ENCODE measurements at regions not wholly inside any gene's neighbourhood (a gene's known extent, or its start where the extent isn't known, plus 50 kb on each side); places are given as distances from the start of the nearest gene placed in this dataset.

DNA sequence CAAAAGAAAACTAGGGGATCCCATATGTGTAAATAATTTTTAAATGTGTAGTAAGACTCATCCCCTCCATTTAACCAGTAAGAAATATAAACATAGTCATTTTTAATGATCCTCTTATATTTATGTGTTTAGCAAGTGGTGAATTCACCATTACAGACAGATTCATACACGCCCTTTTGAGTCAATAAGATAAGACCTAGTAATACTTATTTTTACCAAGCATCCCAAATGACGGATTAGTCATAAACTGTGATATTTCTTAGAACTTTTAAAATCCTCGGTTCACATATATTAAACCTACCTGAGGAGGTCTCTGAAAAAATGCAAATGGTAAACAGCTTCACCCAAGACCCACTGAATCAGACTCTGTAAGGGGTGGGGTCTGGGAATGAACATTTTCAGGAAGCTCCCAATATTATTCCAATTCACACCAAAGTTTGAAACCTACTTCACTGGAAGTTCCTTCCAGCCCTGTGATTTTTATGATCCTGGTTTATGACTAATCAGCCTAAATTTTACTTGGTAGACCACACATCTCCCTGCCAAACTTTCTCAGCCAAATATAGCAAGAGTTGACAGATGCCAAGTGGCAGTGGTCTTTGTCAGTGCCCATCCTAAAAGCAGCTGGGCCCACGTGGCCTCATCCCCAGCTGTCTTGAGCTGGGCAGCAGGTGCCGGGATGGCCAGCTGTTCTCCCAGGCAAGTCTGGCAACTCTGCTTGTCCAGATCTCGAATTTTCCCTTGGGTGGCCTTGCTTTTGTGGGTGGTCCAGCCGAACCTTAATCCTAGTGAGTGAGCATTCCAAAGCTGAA is 559.0 kb upstream of the RGMB start:
- TF ChIP-seq FOXA1 (IDR thresholded peaks at IDR 0.05) (no peak), FOXA2 (IDR thresholded peaks at IDR 0.05) (no peak), HNF4G (IDR thresholded peaks at IDR 0.05) (no peak), MAX (IDR thresholded peaks at IDR 0.05) (no peak)
- H3K27ac ChIP-seq (ENCODE audit: low read depth in 1 of 2, low read length in 2 of 2) = no peak overlapping the region
- no peaks in the 10 kb centered on the region for H3K36me3 ChIP-seq (ENCODE audit: control insufficient read depth in 4 of 4, insufficient read depth in 3 of 4, low read depth in 1 of 4, low read length in 3 of 4)
- H3K27me3 ChIP-seq (ENCODE audit: control insufficient read depth in 4 of 4, insufficient read depth in 4 of 4, low read length in 3 of 4) = no peaks in the 10 kb centered on the region
- no peaks in the 10 kb centered on the region for H3K4me1 ChIP-seq (ENCODE audit: control insufficient read depth in 4 of 4, insufficient read depth in 4 of 4, low read length in 3 of 4)
- no peak overlapping the region for H3K4me3 ChIP-seq (ENCODE audit: low read depth in 1 of 3, low read length in 3 of 3)
- DNase-seq (ENCODE audit: low spot score) = no peak
- no peak overlapping the region for H3K9ac ChIP-seq (ENCODE audit: low read depth in 1 of 2, low read length in 2 of 2)
- no peaks in the 10 kb centered on the region for H3K9me3 ChIP-seq (ENCODE audit: control insufficient read depth in 4 of 4, low read length in 3 of 4)
- WGBS = 71% methylated on average over 7 of the region's 7 CpGs

DNA sequence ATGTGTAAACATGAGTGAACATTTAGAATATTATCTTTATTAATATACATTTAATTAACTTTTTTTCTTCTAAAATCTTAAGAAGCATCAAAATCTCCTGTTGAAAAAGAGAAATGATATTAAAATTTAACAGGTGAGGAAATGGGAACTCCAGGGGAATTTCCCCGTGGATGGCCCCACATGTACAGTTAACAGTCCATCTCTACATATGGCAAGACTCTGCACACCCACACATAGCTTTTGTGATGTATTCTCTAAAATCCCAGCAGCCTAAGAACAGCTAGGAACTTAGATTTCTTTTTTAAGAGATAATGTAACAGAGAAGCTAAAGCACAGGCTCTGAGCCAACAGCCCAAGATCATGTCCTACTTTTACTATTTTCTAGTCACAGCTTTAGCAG is 556.3 kb upstream of the RGMB start:
- Histone ChIP-seq H3K4me3 (ENCODE audit: low read depth in 1 of 3, low read length in 3 of 3) (no peak overlapping the region), H3K4me1 (ENCODE audit: control insufficient read depth in 4 of 4, insufficient read depth in 4 of 4, low read length in 3 of 4) (no peaks in the 10 kb centered on the region), H3K9ac (ENCODE audit: low read depth in 1 of 2, low read length in 2 of 2) (no peak overlapping the region), H3K27me3 (ENCODE audit: control insufficient read depth in 4 of 4, insufficient read depth in 4 of 4, low read length in 3 of 4) (no peaks in the 10 kb centered on the region), H3K36me3 (ENCODE audit: control insufficient read depth in 4 of 4, insufficient read depth in 3 of 4, low read depth in 1 of 4, low read length in 3 of 4) (no peaks in the 10 kb centered on the region), H3K9me3 (ENCODE audit: control insufficient read depth in 4 of 4, low read length in 3 of 4) (no peaks in the 10 kb centered on the region), H3K27ac (ENCODE audit: low read depth in 1 of 2, low read length in 2 of 2) (no peak overlapping the region)
- TF ChIP-seq FOXA1 (IDR thresholded peaks at IDR 0.05) = no peak
- no peak for TF ChIP-seq HNF4G (IDR thresholded peaks at IDR 0.05)
- TF ChIP-seq YY1 (IDR thresholded peaks at IDR 0.05) = no peak
- no peak for TF ChIP-seq SP1 (IDR thresholded peaks at IDR 0.05)
- 78% methylated on average over 1 of the region's 1 CpG for WGBS
- DNase-seq (ENCODE audit: low spot score) = no peak

- H3K27ac ChIP-seq (ENCODE audit: low read depth in 1 of 2, low read length in 2 of 2) = no peak overlapping the region
- H3K9ac ChIP-seq (ENCODE audit: low read depth in 1 of 2, low read length in 2 of 2) = no peak overlapping the region
- WGBS = 69% methylated on average over 2 of the region's 2 CpGs
- no peak overlapping the region for H3K4me3 ChIP-seq (ENCODE audit: low read depth in 1 of 3, low read length in 3 of 3)
- TF ChIP-seq, protein P1, sequence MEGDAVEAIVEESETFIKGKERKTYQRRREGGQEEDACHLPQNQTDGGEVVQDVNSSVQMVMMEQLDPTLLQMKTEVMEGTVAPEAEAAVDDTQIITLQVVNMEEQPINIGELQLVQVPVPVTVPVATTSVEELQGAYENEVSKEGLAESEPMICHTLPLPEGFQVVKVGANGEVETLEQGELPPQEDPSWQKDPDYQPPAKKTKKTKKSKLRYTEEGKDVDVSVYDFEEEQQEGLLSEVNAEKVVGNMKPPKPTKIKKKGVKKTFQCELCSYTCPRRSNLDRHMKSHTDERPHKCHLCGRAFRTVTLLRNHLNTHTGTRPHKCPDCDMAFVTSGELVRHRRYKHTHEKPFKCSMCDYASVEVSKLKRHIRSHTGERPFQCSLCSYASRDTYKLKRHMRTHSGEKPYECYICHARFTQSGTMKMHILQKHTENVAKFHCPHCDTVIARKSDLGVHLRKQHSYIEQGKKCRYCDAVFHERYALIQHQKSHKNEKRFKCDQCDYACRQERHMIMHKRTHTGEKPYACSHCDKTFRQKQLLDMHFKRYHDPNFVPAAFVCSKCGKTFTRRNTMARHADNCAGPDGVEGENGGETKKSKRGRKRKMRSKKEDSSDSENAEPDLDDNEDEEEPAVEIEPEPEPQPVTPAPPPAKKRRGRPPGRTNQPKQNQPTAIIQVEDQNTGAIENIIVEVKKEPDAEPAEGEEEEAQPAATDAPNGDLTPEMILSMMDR (IDR thresholded peaks at IDR 0.05; ENCODE audit: low read depth, low read length, missing input control) = no peak
- no peak for TF ChIP-seq FOXA2 (IDR thresholded peaks at IDR 0.05)
- no peak for TF ChIP-seq RXRA (IDR thresholded peaks at IDR 0.05)
- TF ChIP-seq MAX (IDR thresholded peaks at IDR 0.05) = no peak
- TF ChIP-seq ZBTB33 (IDR thresholded peaks at IDR 0.05) = no peak
- no peak for TF ChIP-seq TAF1 (conservative IDR thresholded peaks at IDR 0.05)
- TF ChIP-seq YY1 (IDR thresholded peaks at IDR 0.05) = no peak
- TF ChIP-seq FOXA1 (IDR thresholded peaks at IDR 0.05) = no peak
- TF ChIP-seq, protein P2, sequence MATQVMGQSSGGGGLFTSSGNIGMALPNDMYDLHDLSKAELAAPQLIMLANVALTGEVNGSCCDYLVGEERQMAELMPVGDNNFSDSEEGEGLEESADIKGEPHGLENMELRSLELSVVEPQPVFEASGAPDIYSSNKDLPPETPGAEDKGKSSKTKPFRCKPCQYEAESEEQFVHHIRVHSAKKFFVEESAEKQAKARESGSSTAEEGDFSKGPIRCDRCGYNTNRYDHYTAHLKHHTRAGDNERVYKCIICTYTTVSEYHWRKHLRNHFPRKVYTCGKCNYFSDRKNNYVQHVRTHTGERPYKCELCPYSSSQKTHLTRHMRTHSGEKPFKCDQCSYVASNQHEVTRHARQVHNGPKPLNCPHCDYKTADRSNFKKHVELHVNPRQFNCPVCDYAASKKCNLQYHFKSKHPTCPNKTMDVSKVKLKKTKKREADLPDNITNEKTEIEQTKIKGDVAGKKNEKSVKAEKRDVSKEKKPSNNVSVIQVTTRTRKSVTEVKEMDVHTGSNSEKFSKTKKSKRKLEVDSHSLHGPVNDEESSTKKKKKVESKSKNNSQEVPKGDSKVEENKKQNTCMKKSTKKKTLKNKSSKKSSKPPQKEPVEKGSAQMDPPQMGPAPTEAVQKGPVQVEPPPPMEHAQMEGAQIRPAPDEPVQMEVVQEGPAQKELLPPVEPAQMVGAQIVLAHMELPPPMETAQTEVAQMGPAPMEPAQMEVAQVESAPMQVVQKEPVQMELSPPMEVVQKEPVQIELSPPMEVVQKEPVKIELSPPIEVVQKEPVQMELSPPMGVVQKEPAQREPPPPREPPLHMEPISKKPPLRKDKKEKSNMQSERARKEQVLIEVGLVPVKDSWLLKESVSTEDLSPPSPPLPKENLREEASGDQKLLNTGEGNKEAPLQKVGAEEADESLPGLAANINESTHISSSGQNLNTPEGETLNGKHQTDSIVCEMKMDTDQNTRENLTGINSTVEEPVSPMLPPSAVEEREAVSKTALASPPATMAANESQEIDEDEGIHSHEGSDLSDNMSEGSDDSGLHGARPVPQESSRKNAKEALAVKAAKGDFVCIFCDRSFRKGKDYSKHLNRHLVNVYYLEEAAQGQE (IDR thresholded peaks at IDR 0.05) = no peak
- H3K4me1 ChIP-seq (ENCODE audit: control insufficient read depth in 4 of 4, insufficient read depth in 4 of 4, low read length in 3 of 4) = no peaks in the 10 kb centered on the region
- no peak for DNase-seq (ENCODE audit: low spot score)
- H3K27me3 ChIP-seq (ENCODE audit: control insufficient read depth in 4 of 4, insufficient read depth in 4 of 4, low read length in 3 of 4) = no peaks in the 10 kb centered on the region
- H3K36me3 ChIP-seq (ENCODE audit: control insufficient read depth in 4 of 4, insufficient read depth in 3 of 4, low read depth in 1 of 4, low read length in 3 of 4) = no peaks in the 10 kb centered on the region
- no peaks in the 10 kb centered on the region for H3K9me3 ChIP-seq (ENCODE audit: control insufficient read depth in 4 of 4, low read length in 3 of 4)
Observed at GRCh38 chr5:98218838-98219237, 554.6 kb upstream of the RGMB start.

Data from liver (tissue), 8 donors.